ENCODE measurements at regions not wholly inside any gene's neighbourhood (a gene's known extent, or its start where the extent isn't known, plus 50 kb on each side); places are given as distances from the start of the nearest gene placed in this dataset.

- TF ChIP-seq CTCF (IDR thresholded peaks at IDR 0.05) (no peak), REST (IDR thresholded peaks at IDR 0.05; ENCODE audit: insufficient read depth in 1 of 2, low read depth in 2 of 2, low read length in 1 of 2) (no peak), POLR2AphosphoS5 (IDR thresholded peaks at IDR 0.05; ENCODE audit: low read depth, low read length) (no peak)
These were observed 93.5 kb upstream of the EGFLAM start for GRCh38 chr5:38164776-38165399.
